Upper lobe of left lung (tissue), 4 donors: ENCODE measurements at regions not wholly inside any gene's neighbourhood (a gene's known extent, or its start where the extent isn't known, plus 50 kb on each side); places are given as distances from the start of the nearest gene placed in this dataset.

Experiments
- CTCF ChIP-seq, 6 experiments: fragments of 450-650 bp in 4 of 6; fragments of 200-600 bp in 2 of 6; sonication (generic) in 2 of 6; IDR thresholded peaks; one replicate each; pipeline ENCODE4 v1.5.1; 2016 to 2019; ENCODE audit warnings: antibody characterized with exemption in 6 of 6
- POLR2AphosphoS5 ChIP-seq, 2 donors: sonication (generic); formaldehyde crosslinking; IDR thresholded peaks; one replicate each; pipeline ENCODE4 v1.5.1; 2017; ENCODE audit warnings: antibody characterized with exemption in 2 of 2

GRCh38 chr5:144778561-144778960, 607.9 kb downstream of the KCTD16 start:
- no peak for TF ChIP-seq CTCF (IDR thresholded peaks at IDR 0.05)
- TF ChIP-seq POLR2AphosphoS5 (IDR thresholded peaks at IDR 0.05), result no peak
